ES-I3 (cell line): ENCODE measurements at regions not wholly inside any gene's neighbourhood (a gene's known extent, or its start where the extent isn't known, plus 50 kb on each side); places are given as distances from the start of the nearest gene placed in this dataset.

Experiments used
- H3K36me3 ChIP-seq: 2 replicates; pipeline ENCODE4 v1.6.1; 2013; ENCODE audit warnings: mild to moderate bottlenecking, low read length, control low read depth, moderate library complexity; ENCODE audit not compliant: insufficient read depth
- H3K4me1 ChIP-seq: 2 replicates; pipeline ENCODE4 v1.6.1; 2013; ENCODE audit warnings: mild to moderate bottlenecking, control low read depth, low read length; ENCODE audit not compliant: insufficient read depth
- H3K9ac ChIP-seq: 2 replicates; pipeline ENCODE4 v1.6.1; 2013; ENCODE audit warnings: low read depth, mild to moderate bottlenecking, low read length, moderate library complexity
- H3K9me3 ChIP-seq: 2 replicates; pipeline ENCODE4 v1.6.1; 2013; ENCODE audit warnings: mild to moderate bottlenecking, low read length, moderate library complexity; ENCODE audit not compliant: control insufficient read depth, insufficient read depth

- Histone ChIP-seq H3K4me1 (no peaks in the 10 kb centered on the region), H3K36me3 (no peaks in the 10 kb centered on the region), H3K9me3 (no peaks in the 10 kb centered on the region), H3K9ac (no peak overlapping the region)
Measured at GRCh38 chr7:52726986-52727385, 308.4 kb upstream of the POM121L12 start.

GRCh38 chr7:52726493-52726892, 308.9 kb upstream of the POM121L12 start:
- no peak overlapping the region for H3K9ac ChIP-seq
- no peaks in the 10 kb centered on the region for H3K9me3 ChIP-seq
- no peaks in the 10 kb centered on the region for H3K4me1 ChIP-seq

GRCh38 chr7:52723606-52724005, 311.8 kb upstream of the POM121L12 start:
- Histone ChIP-seq H3K9me3 (no peaks in the 10 kb centered on the region), H3K4me1 (no peaks in the 10 kb centered on the region), H3K36me3 (no peaks in the 10 kb centered on the region), H3K9ac (no peak overlapping the region)

More at GRCh38 chr7:52726493-52726892, 308.9 kb upstream of the POM121L12 start:
- H3K36me3 ChIP-seq = no peaks in the 10 kb centered on the region

DNA sequence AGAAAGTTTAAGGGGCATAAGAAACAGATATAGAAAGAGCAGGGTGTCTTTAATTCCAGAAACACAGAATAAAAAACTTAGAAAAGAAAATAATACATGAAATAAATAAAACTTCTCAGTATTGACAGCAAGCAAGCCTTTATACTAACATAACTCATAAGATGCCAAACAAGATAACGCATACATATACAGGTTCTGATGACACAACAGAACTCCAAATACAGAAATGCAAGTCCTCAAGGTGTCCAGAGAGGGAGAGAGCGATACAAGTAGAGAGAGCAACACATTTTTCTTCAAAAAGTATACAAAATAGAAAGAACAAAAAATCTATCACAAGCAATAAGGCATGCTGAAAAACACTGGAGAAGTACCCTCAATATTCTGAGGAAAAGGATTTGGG, 314.6 kb upstream of the POM121L12 start:
- Histone ChIP-seq H3K9me3 (no peaks in the 10 kb centered on the region), H3K9ac (no peak overlapping the region), H3K36me3 (no peaks in the 10 kb centered on the region; the same call in 1 of the 2 replicates), H3K4me1 (no peaks in the 10 kb centered on the region)

DNA sequence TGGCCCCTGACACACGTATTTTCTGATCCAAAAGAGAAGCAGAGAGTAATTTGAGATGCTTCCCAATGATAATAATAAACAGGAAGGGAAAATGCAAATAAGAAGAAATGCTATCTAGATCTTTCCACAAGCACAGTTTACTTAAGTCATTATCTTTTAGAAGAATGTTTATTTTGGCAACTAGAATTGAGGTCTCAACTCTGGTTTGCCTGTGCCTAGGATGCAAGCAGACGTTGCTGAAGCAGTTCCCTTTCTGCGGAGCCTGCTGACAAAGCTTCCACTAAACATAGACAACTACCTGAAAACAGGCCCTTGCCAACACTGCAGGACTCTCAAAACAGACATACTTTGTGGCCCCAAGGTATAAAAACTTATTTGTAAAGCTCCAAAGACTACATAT, 315.8 kb upstream of the POM121L12 start:
- Histone ChIP-seq H3K4me1 (no peaks in the 10 kb centered on the region), H3K36me3 (no peaks in the 10 kb centered on the region; the same call in 1 of the 2 replicates), H3K9ac (no peak overlapping the region), H3K9me3 (no peaks in the 10 kb centered on the region)

DNA sequence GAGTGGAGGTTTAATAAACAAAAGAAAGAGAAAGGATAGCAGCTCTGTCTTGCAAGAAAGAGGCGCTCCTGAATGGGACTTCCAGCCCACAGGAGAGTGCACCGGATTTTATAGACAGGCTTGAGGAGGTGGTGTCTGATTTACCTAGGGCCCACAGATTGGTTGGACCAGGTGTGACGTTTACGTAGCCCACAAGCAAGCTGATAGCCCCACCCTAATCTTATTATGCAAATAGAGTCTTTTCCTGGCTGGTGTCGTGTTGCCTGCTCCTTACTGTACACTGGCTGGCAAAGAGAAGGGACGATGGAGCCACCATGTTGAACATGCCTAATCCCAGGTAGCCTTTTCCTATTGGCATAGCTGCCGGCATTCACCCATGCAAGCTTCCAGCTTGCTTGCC, 319.7 kb upstream of the POM121L12 start:
- Histone ChIP-seq H3K4me1 (no peaks in the 10 kb centered on the region), H3K36me3 (no peaks in the 10 kb centered on the region; the same call in 1 of the 2 replicates), H3K9ac (no peak overlapping the region), H3K9me3 (no peaks in the 10 kb centered on the region)

DNA sequence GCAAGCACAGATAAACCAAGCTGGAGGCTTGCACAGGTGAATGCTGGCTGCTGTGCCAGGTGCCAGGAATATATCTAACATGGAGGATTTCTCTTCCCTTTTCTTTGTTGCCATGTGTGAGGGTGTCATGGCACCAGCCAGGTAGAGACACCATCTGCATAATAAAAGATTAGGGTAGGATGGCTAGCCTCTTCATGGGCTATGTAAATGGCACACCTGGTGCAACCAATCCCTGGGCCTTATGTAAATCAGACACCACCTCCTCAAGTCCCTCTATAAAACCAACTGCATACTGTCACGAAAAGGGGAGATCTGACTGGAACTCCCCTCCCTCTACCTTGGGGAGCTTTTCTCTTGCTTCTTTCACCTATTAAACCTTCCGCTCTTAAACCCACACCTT, 322.5 kb upstream of the POM121L12 start:
- Histone ChIP-seq H3K4me1 (no peaks in the 10 kb centered on the region), H3K9me3 (peaks cover 3% of the 10 kb centered on the region; the same call in 1 of the 2 replicates), H3K36me3 (no peaks in the 10 kb centered on the region; the same call in 1 of the 2 replicates), H3K9ac (no peak overlapping the region)

GRCh38 chr7:52711951-52712350, 323.5 kb upstream of the POM121L12 start:
- H3K36me3 ChIP-seq = no peaks in the 10 kb centered on the region
- no peaks in the 10 kb centered on the region for H3K4me1 ChIP-seq
- H3K9ac ChIP-seq = no peak overlapping the region
- H3K9me3 ChIP-seq = peaks cover 3% of the 10 kb centered on the region; the same call in 1 of the 2 replicates

- no peaks in the 10 kb centered on the region for H3K4me1 ChIP-seq
- no peaks in the 10 kb centered on the region for H3K36me3 ChIP-seq
- H3K9me3 ChIP-seq = peaks cover 3% of the 10 kb centered on the region; the same call in 1 of the 2 replicates
- no peak overlapping the region for H3K9ac ChIP-seq
Measured at GRCh38 chr7:52708846-52709245, 326.6 kb upstream of the POM121L12 start.

DNA sequence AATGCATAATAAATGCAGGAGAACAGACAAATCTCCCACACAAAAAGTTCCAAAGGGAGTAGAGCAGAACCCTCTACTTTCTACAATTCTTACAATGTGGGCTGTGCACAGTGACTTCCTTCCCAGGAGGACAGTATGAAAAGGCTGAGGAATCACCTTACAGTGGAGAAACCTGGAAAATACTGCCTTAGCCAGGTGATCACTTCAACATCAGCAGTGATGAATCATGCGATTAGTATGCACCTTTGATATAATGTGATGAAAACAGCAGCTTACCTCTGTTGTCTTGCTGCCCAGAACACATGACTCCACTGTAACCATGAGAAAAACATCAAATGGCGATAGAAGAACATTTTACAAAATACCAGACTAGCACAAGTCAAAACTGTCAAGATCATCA, 329.7 kb upstream of the POM121L12 start:
- Histone ChIP-seq H3K4me1 (no peaks in the 10 kb centered on the region), H3K9me3 (peaks cover 3% of the 10 kb centered on the region; the same call in 1 of the 2 replicates), H3K36me3 (no peaks in the 10 kb centered on the region), H3K9ac (no peak overlapping the region)

GRCh38 chr7:52700349-52700748, 335.1 kb upstream of the POM121L12 start:
- H3K36me3 ChIP-seq = no peaks in the 10 kb centered on the region
- H3K9me3 ChIP-seq = no peaks in the 10 kb centered on the region
- H3K4me1 ChIP-seq = peaks cover 11% of the 10 kb centered on the region; the same call in 1 of the 2 replicates
- H3K9ac ChIP-seq = no peak overlapping the region

GRCh38 chr7:52695973-52696595, 339.3 kb upstream of the POM121L12 start:
- H3K4me1 ChIP-seq = peaks cover 11% of the 10 kb centered on the region; the same call in 1 of the 2 replicates
- no peak overlapping the region for H3K9ac ChIP-seq
- H3K9me3 ChIP-seq = no peaks in the 10 kb centered on the region
- H3K36me3 ChIP-seq = no peaks in the 10 kb centered on the region

- Histone ChIP-seq H3K9ac (no peak overlapping the region), H3K36me3 (no peaks in the 10 kb centered on the region), H3K9me3 (no peaks in the 10 kb centered on the region), H3K4me1 (peaks cover 8% of the 10 kb centered on the region; the same call in 1 of the 2 replicates)
Measured at GRCh38 chr7:52691257-52691656, 344.2 kb upstream of the POM121L12 start.

DNA sequence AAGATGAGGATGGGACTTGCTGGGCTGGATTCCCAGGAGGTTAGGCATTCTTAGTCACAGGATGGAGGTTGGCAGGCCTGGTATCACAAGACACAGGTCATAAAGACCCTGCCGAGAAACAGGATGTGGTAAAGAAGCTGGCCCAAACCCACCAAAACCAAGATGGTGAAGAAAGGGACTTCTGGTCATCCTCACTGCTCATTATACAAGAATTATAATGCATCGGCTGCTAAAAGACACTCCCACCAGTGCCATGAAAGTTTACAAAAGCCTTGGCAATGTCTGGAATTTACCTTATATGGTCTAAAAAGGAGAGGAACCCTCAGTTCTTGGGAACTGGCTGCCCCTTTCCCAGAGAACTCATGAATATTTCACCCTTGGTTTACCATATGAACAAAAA, 345.5 kb upstream of the POM121L12 start:
- H3K36me3 ChIP-seq = no peaks in the 10 kb centered on the region
- no peaks in the 10 kb centered on the region for H3K4me1 ChIP-seq
- H3K9ac ChIP-seq = no peak overlapping the region
- no peaks in the 10 kb centered on the region for H3K9me3 ChIP-seq

GRCh38 chr7:52685333-52685732, 350.1 kb upstream of the POM121L12 start:
- H3K36me3 ChIP-seq = no peaks in the 10 kb centered on the region
- no peaks in the 10 kb centered on the region for H3K9me3 ChIP-seq
- no peak overlapping the region for H3K9ac ChIP-seq
- no peaks in the 10 kb centered on the region for H3K4me1 ChIP-seq
